HG03103 (cell line): ENCODE measurements at regions not wholly inside any gene's neighbourhood (a gene's known extent, or its start where the extent isn't known, plus 50 kb on each side); places are given as distances from the start of the nearest gene placed in this dataset.

Experiments
- ATAC-seq: cut with Tn5 transposase; IDR thresholded peaks from one replicate; pipeline ENCODE4 v1.9.1; 2021; ENCODE audit warnings: low read depth; ENCODE audit not compliant: unreplicated experiment

GRCh38 chr4:1487761-1488160 lies 81.5 kb upstream of the NKX1-1 start:
- no peak for ATAC-seq

DNA sequence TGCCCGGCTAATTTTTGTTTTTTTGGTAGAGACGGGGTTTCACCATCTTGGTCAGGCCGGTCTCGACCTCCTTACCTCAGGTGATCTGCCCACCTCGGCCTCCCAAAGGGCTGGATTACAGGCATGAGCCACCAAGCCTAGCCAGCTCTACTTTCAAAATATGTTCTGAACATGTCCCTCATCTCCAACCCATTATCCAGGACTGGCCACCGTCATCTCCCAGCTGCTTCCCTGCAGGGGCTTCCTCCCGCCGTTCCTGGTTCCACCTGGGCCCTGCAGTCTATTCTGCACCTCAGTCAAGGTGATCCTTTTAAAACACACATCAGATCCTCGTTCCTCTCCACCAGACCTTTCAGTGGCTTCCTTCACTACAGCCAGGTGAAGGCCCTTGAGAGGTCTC lies 80.9 kb upstream of the NKX1-1 start:
- no peak for ATAC-seq

DNA sequence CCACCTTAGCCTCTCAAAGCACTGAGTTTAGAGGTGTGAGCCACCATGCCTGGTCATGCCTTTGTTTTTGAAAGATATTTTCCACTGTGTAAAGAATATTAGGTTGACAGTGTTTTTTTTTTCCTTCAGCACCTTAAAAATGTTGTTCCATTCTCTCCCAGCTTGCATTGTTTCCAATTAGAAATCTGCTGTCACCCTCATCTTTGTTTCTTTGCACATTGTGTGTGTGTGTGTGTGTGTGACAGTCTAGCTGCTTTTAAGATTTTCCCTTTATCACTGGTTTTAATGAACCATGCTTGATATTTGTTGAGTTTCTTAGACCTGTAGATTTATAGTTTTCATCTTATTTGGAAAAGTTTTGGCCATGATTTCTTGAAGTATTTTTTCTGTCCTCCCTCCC lies 79.0 kb upstream of the NKX1-1 start:
- ATAC-seq = no peak

DNA sequence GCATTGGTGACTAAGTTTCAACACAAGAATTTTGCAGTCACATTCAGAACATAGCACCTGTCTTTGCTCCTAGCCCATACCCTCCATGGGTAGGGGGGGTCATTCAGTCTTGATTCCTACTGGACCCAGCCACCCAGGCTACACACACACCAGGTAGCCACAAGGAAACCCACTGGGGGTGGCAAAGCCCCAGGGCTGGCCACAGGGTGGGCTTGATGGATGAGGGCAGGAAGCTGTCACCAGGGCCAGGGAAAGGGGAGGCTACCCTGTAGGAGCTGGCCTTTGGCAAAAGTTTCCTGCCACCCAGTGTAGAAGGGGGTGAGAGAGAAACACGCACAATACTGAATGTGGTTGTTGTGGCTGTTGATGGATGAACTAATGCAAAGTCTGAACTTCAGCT lies 74.5 kb upstream of the NKX1-1 start:
- no peak for ATAC-seq

- no peak for ATAC-seq
These were observed 73.2 kb upstream of the NKX1-1 start for GRCh38 chr4:1479454-1479853.

DNA sequence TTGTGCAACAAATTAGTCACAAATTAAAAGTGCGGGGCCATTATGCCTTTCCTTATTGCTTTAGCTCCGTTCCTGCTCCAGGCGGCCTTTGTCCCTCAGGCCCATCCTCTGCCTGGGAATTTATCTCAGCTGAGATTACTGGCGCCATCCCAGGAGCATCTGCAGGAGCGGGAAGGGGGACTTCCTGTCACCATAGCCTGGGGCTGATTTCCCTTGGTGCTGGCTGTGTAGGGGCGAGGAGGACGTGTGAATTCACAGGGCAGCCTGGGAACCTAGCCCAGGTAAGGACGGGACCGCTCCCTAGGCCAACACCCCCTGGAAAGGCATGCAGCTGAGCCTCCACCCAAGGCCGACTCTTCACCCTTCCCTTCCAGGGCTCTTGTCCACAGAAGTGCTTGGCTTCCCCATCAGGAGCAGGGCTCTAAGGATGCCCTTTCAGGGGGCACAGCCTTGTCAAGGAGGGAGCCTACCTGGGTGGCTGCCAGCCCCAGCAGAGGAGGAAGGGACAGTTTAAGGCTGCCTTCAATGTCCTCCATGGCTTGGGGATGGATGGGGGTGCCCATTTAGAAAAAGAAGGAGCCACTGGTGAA lies 72.6 kb upstream of the NKX1-1 start:
- ATAC-seq = no peak

GRCh38 chr4:1477045-1477840 lies 71.0 kb upstream of the NKX1-1 start:
- no peak for ATAC-seq

DNA sequence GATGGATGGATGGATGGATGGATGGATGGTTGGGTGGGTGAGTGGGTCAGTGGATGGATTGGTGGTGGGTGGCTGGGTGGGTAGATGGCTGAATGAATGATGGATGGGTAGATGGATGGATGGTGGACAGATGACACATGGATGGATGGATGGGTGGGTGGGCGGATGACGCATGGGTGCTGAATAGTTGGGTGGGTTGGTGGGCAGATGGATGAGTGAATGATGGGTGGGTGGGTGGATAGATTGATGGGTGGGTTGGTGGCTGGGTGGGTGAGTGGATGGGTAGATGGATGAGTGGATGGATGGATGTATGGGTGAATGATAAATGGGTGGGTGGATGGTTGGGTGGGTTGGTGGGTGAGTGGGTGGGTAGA lies 69.9 kb upstream of the NKX1-1 start:
- ATAC-seq = no peak

DNA sequence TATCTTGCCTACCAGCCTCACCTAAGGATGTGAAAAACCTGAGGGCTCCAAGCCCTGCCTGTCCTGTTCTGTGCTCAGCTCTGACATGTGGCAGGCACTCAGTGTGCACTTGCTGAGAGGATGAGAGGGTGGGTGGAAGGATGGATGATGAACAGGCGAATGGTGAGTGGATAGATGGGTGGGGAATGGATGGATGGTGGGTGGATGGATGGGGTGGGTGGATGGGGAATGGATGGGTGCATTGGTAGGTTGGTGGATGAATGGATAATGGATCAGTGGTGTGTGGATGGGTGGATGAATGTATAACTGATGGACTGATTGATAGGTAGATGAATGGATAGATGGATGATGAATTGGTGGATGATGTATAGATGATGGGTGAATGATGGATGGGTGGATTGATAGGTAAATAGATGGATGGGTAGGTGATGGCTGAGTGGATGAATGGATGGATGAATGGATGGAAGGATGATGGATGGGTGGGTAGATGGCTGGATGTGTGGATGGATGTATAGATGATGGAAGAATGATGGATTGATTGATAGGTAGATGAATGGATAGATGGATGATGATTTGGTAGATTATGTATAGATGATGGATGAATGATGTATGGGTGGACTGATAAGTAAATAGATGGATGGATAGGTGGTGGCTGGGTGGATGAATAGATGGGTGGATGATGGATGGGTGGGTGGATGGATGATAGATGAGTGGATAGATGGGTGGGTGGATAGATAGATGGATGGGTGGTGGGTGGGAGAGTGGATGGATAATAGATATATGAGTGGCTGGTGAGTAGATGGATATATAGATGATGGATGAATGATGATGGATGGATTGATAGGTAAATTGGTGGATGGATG lies 69.3 kb upstream of the NKX1-1 start:
- ATAC-seq = no peak

GRCh38 chr4:1474126-1475090 lies 68.2 kb upstream of the NKX1-1 start:
- no peak for ATAC-seq

- no peak for ATAC-seq
These were observed 67.5 kb upstream of the NKX1-1 start for GRCh38 chr4:1473718-1474117.

DNA sequence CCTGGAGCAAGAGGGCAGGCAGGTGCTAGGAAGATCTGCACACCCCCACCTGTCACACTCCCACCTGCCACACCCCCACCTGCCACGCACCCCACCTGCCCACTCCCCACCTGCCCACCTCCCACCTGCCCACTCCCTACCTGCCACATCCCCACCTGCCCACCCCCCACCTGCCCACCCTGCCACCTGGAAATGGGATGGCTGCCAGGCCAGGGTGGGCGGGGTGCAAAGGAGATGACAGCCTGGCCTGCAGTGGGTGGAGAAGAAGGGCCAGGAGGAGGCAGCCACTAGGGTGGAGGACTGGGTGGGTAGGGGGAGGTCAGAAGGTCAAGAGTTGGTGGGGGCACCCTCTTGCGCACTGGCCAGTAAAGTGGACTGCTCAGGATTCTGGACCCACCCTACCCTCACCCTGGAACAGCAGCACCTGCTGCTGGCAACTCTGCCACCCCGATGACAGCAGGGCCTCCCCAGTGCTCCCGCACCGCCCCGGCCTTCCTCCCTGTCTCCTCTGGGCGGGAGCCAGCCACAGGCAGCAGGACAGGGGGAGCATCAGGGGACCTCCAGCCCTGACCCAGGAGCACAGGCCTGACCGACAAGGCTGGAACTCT lies 66.8 kb upstream of the NKX1-1 start:
- ATAC-seq = no peak

GRCh38 chr4:1472148-1472797 lies 66.0 kb upstream of the NKX1-1 start:
- ATAC-seq = no peak

DNA sequence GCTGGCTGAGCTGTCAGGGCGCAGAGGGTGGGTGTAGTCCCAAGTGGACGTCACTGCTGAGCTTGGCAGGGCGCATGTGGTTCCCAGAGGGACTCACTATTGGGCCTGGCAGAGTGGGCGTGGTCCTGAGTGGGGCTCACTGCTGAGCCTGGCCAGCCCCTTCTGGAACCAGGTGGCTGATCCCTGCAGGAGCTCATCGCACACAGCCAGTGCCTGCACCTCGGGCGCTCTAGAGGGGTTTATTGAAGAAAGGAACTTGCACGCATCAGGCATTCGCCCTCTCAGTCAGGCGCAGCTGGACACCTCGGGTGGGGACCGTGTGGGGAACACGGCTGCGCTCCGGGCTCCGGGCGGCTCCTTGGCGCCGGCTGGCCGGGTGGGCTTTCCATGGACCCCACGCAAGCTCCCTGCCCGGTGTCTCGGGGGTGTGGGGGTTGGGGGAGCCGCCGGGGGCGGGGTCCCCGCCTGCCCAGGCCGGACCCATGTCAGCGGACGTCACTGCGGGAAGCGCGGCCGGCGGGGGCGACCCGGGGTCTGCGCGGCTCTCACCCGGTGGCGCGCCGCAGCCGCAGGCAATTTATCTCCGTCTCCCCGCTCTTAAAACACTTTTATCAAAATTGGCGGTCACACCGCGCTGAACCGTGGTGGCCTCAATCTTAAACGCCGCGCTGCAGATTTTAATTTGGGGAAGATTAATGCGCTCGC lies 65.4 kb upstream of the NKX1-1 start:
- ATAC-seq = no peak

DNA sequence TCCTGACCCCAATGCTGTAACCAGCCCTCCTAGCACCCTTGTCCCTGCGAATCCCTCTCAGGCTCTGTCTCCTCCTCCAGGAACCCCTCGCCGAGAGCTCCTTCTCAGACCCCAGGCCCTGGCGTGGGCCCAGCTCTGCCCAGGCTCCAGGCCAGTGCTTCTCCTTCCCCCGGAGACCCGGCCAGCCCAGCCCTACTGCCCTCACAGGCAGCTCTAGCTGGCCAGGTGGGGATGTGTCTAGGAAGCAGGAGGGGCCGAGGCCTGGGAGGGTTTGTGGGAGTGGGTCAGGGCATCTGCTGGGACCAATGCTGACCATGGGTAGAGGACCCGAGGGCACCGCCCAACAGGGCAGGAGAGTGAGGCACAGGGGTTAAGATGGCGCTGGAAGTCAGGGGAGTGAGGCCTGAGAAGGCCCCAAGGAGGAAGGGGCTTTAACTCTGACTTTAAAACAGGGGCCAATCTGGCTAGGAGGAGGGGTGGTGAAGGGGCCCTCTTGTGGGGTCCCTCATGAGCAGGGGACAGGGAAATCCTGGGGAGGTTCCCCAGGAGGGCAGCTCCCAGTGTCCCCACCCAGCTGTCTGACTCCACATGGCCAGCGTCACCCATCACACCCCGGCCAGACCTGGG lies 64.7 kb upstream of the NKX1-1 start:
- no peak for ATAC-seq

DNA sequence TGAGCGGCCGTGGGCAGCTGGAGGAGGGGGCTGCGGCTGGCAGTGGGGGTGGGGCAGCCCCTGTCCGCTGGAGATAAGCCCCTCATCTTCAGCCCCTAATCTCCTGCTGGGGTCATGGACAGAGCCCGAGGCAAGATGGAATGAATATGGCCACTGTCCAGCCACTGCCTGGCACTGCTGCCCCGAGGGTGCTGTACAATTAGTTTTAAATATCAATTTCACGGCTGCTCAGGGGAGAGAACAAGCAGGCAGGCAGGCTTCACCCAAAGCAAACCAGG lies 64.1 kb upstream of the NKX1-1 start:
- no peak for ATAC-seq

GRCh38 chr4:1469607-1470392 lies 63.6 kb upstream of the NKX1-1 start:
- no peak for ATAC-seq

DNA sequence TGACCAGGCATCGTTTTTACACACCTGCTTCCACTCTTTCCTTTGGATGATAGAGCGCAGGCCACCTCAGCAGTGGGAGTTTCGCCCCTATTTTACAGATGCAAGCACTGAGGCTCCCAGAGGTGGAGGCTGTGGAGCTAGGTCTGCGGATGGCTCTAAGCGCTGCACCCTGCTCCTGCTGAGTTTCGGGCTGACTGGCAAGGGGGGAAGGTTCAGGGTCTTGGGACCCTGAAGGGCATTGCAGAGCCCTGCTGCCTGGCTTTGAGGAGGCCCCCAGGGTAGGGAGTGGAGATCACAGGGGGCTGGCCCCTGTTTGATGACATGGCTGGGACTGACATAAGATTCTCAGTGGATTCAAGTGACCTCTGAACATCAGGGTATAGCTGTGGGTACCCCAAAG lies 62.8 kb upstream of the NKX1-1 start:
- ATAC-seq = no peak
